H1 (cell line): ENCODE measurements at regions not wholly inside any gene's neighbourhood (a gene's known extent, or its start where the extent isn't known, plus 50 kb on each side); places are given as distances from the start of the nearest gene placed in this dataset.

Experiments
- CTCF ChIA-PET: fragments of 300-600 bp; sonication (Branson Sonifier 250); formaldehyde crosslinking; loops from one replicate; lab custom pipeline; 2021; ENCODE audit not compliant: partially characterized antibody; lab: Charles Lee
- POLR2A ChIA-PET: fragments of 300-600 bp; sonication (Branson Sonifier 250); formaldehyde crosslinking; loops from one replicate; lab custom pipeline; 2021; ENCODE audit warnings: inconsistent platforms; ENCODE audit not compliant: partially characterized antibody; lab: Charles Lee
- DNase-seq, 2 experiments: peaks; one replicate each; pipeline versions ENCODE4 v3.0.0 to v3.0.0-alpha.2; 2010 to 2022; ENCODE audit warnings: low spot score in 2 of 2, low read depth in 1 of 2, mixed read lengths in 1 of 2
- FAIRE-seq: peaks from 2 replicates; lab custom pipeline; 2011; peaks lifted over from hg19 to GRCh38; lab: Jason Lieb, UNC
- H2AFZ ChIP-seq: 2 replicates; pipeline ENCODE4 v1.8.1; 2012; ENCODE audit warnings: low read length, inconsistent platforms
- H2AK5ac ChIP-seq: 2 replicates; pipeline ENCODE4 v1.6.1; 2013; ENCODE audit warnings: low read depth, low read length
- H2BK120ac ChIP-seq: replicated peaks from 2 replicates; pipeline ENCODE3; 2013; ENCODE audit warnings: low read depth, low read length, inconsistent platforms
- H2BK12ac ChIP-seq: 2 replicates; pipeline ENCODE4 v1.6.1; 2013; ENCODE audit warnings: low read depth, low read length
- H2BK15ac ChIP-seq: 2 replicates; pipeline ENCODE4 v1.6.1; 2013; ENCODE audit warnings: low read length
- H2BK20ac ChIP-seq: 2 replicates; pipeline ENCODE4 v1.6.1; 2013; ENCODE audit warnings: low read length
- H2BK5ac ChIP-seq: 2 replicates; pipeline ENCODE4 v1.6.1; 2013; ENCODE audit warnings: low read depth, low read length
- H3K14ac ChIP-seq: 2 replicates; pipeline ENCODE4 v1.6.1; 2013; ENCODE audit warnings: inconsistent platforms; ENCODE audit not compliant: insufficient read length
- H3K18ac ChIP-seq: 2 replicates; pipeline ENCODE4 v1.6.1; 2013; ENCODE audit warnings: low read length; ENCODE audit errors: extremely low read depth
- H3K23ac ChIP-seq: 2 replicates; pipeline ENCODE4 v1.6.1; 2013; ENCODE audit warnings: inconsistent platforms; ENCODE audit not compliant: insufficient read length
- H3K23me2 ChIP-seq: 2 replicates; pipeline ENCODE4 v1.6.1; 2013; ENCODE audit warnings: low read depth, low read length
- H3K27ac ChIP-seq: 2 replicates; pipeline ENCODE4 v1.6.1; 2011; ENCODE audit warnings: low read depth, low read length, inconsistent platforms
- H3K27me3 ChIP-seq, 4 experiments: replicated peaks in 1 of 4; 1 replicate in 1 of 4; 2 replicates in 3 of 4; pipeline versions ENCODE4 v1.6.1 to v1.8.1; 2011 to 2013; ENCODE audit warnings: low read length in 3 of 4, mild to moderate bottlenecking in 3 of 4, inconsistent platforms in 2 of 4, mixed read lengths in 2 of 4, moderate library complexity in 1 of 4; ENCODE audit not compliant: control insufficient read depth in 3 of 4, insufficient read depth in 3 of 4; ENCODE audit errors: extremely low read depth in 1 of 4
- H3K36me3 ChIP-seq, 4 experiments: 2 replicates each; pipeline versions ENCODE4 v1.6.1 to v1.8.1; 2011 to 2013; ENCODE audit warnings: mild to moderate bottlenecking in 4 of 4, low read length in 3 of 4, moderate library complexity in 2 of 4, control low read depth in 1 of 4, inconsistent platforms in 1 of 4; ENCODE audit not compliant: insufficient read depth in 4 of 4, control insufficient read depth in 2 of 4
- H3K4ac ChIP-seq: replicated peaks from 2 replicates; pipeline ENCODE3; 2013; ENCODE audit warnings: low read length, low read depth, mixed read lengths, inconsistent platforms; ENCODE audit not compliant: insufficient read length
- H3K4me1 ChIP-seq, 4 experiments: replicated peaks in 1 of 4; 1 replicate in 1 of 4; 2 replicates in 3 of 4; pipeline versions ENCODE4 v1.6.1 to v1.8.1; 2011 to 2013; ENCODE audit warnings: low read length in 3 of 4, inconsistent platforms in 2 of 4, mixed read lengths in 1 of 4; ENCODE audit not compliant: insufficient read depth in 4 of 4, control insufficient read depth in 3 of 4
- H3K4me2 ChIP-seq, 2 experiments: 2 replicates each; pipeline versions ENCODE4 v1.6.1 to v1.8.1; 2011 to 2013; ENCODE audit warnings: low read depth in 2 of 2, low read length in 2 of 2, control low read depth in 1 of 2, inconsistent platforms in 1 of 2, mild to moderate bottlenecking in 1 of 2; ENCODE audit not compliant: insufficient read depth in 1 of 2
- H3K4me3 ChIP-seq, 4 experiments: fragments of 200-600, 300-600 bp in 1 of 4; sonication (generic), shearing (Covaris generic), sonication (Bioruptor Twin) in 1 of 4; 2 replicates each; pipeline versions ENCODE4 v1.5.1 to v1.8.1; 2011 to 2016; ENCODE audit warnings: low read length in 4 of 4, low read depth in 3 of 4, control low read depth in 2 of 4, inconsistent platforms in 2 of 4, mild to moderate bottlenecking in 2 of 4, mixed read lengths in 1 of 4, moderate library complexity in 1 of 4; ENCODE audit not compliant: insufficient read depth in 2 of 4; ENCODE audit errors: extremely low read depth in 1 of 4
- H3K56ac ChIP-seq: replicated peaks from 2 replicates; pipeline ENCODE3; 2013; ENCODE audit warnings: low read depth, mild to moderate bottlenecking, mixed read lengths, low read length, inconsistent platforms; ENCODE audit not compliant: insufficient read length
- H3K79me1 ChIP-seq: 2 replicates; pipeline ENCODE4 v1.6.1; 2013; ENCODE audit warnings: low read depth, low read length, control low read depth
- H3K79me2 ChIP-seq, 2 experiments: 2 replicates each; pipeline versions ENCODE4 v1.6.1 to v1.8.1; 2012 to 2013; ENCODE audit warnings: low read length in 2 of 2, mild to moderate bottlenecking in 2 of 2, inconsistent platforms in 1 of 2; ENCODE audit not compliant: insufficient read depth in 2 of 2, control insufficient read depth in 1 of 2
- H3K9ac ChIP-seq, 4 experiments: replicated peaks in 1 of 4; 1 replicate in 1 of 4; 2 replicates in 3 of 4; pipeline versions ENCODE4 v1.6.1 to v1.8.1; 2011 to 2013; ENCODE audit warnings: low read depth in 3 of 4, low read length in 3 of 4, control low read depth in 2 of 4, mild to moderate bottlenecking in 2 of 4, moderate library complexity in 2 of 4, inconsistent platforms in 1 of 4; ENCODE audit errors: extremely low read depth in 1 of 4
- H3K9me3 ChIP-seq, 2 experiments: 2 replicates each; pipeline versions ENCODE4 v1.6.1 to v1.8.1; 2012 to 2013; ENCODE audit warnings: mild to moderate bottlenecking in 2 of 2, moderate library complexity in 2 of 2, control low read depth in 1 of 2, inconsistent platforms in 1 of 2, low read depth in 1 of 2, low read length in 1 of 2, mixed read lengths in 1 of 2; ENCODE audit not compliant: insufficient read depth in 2 of 2
- H4K20me1 ChIP-seq, 2 experiments: replicated peaks in 1 of 2; 2 replicates each; pipeline versions ENCODE3 to v1.8.1; 2011 to 2013; ENCODE audit warnings: inconsistent platforms in 2 of 2, low read length in 2 of 2, mild to moderate bottlenecking in 1 of 2; ENCODE audit not compliant: insufficient read depth in 2 of 2, control insufficient read depth in 1 of 2
- H4K5ac ChIP-seq: 2 replicates; pipeline ENCODE4 v1.6.1; 2013; ENCODE audit warnings: low read length, low read depth, mixed read lengths, inconsistent platforms; ENCODE audit not compliant: insufficient read length
- H4K8ac ChIP-seq: 2 replicates; pipeline ENCODE4 v1.8.0; 2013; ENCODE audit warnings: mild to moderate bottlenecking, moderate library complexity, low read length, inconsistent platforms; ENCODE audit not compliant: insufficient read depth; ENCODE audit errors: extremely low read depth
- H4K91ac ChIP-seq: replicated peaks from 2 replicates; pipeline ENCODE3; 2013; ENCODE audit warnings: low read length, mixed read lengths, inconsistent platforms; ENCODE audit not compliant: insufficient read length
- JUND ChIP-seq: IDR thresholded peaks from 2 replicates; pipeline ENCODE4 v1.6.1; 2011; ENCODE audit warnings: mild to moderate bottlenecking, improper control_type of control experiment, low read length
- WGBS, 2 experiments: shearing (Covaris generic) in 1 of 2; methylation state at CpG; one replicate each; pipeline versions ENCODE4 v1.1.6 to v1.1.7; 2013 to 2015; ENCODE audit warnings: low lambda C conversion rate in 2 of 2, mixed read lengths in 2 of 2, inconsistent platforms in 1 of 2, low coverage in 1 of 2, missing lambda C conversion rate in 1 of 2; ENCODE audit not compliant: insufficient replicate concordance in 2 of 2, insufficient coverage in 1 of 2, insufficient read length in 1 of 2; ENCODE audit errors: extremely low coverage in 1 of 2, missing lambda C conversion rate in 1 of 2; 5-methylcytosine and 5-hydroxymethylcytosine counted together

DNA sequence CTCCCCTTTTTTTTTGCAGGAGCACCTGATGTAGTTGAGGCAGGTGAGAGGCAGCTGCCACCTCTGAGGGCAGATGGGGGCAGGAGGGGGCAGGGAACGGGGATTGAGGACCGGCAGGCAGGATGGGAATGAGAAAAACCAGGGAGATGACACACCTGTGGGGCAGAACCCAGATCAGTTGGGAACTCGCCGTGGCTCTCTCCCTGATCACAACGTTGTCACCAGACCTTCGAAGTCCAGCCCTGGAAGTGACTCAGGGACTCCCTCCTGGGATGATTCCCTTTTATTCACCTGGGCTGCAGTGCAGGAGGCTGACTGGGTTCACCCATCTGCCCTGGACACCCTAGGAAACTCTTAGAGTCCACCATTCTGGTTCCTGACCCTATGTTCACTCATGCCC, 127.2 kb downstream of the MXRA5 start:
- H3K4me3 ChIP-seq = no peak overlapping the region
- POLR2A ChIA-PET = no interaction called here
- H2AFZ ChIP-seq = no peak overlapping the region
- FAIRE-seq = no peak
- no peak overlapping the region for H3K27ac ChIP-seq
- no peak overlapping the region for H2BK20ac ChIP-seq
- no peak overlapping the region for H3K4ac ChIP-seq
- no peak overlapping the region for H3K23ac ChIP-seq
- no peak for DNase-seq
- no CpG with 5 or more reads among the region's 6 CpGs for WGBS, 2 experiments
- no peaks in the 10 kb centered on the region for H4K20me1 ChIP-seq
- H3K79me1 ChIP-seq = no peaks in the 10 kb centered on the region
- TF ChIP-seq JUND = no peak
- TF ChIP-seq, all 59 proteins: peak for 0
- CTCF ChIA-PET = no interaction called here
- H2BK12ac ChIP-seq = no peak overlapping the region
- no peaks in the 10 kb centered on the region for H3K79me2 ChIP-seq
- H3K56ac ChIP-seq = no peak overlapping the region
- no peaks in the 10 kb centered on the region for H3K36me3 ChIP-seq
- no peak overlapping the region for H3K14ac ChIP-seq
- H3K23me2 ChIP-seq = no peaks in the 10 kb centered on the region
- H3K4me2 ChIP-seq = no peak overlapping the region
- no peak overlapping the region for H2AK5ac ChIP-seq
- H2BK15ac ChIP-seq = no peak overlapping the region
- H3K4me1 ChIP-seq = no peaks in the 10 kb centered on the region
- no peak overlapping the region for H3K9ac ChIP-seq
- no peak overlapping the region for H2BK5ac ChIP-seq
- H3K27me3 ChIP-seq = no peaks in the 10 kb centered on the region
- no peak overlapping the region for H4K8ac ChIP-seq
- H3K9me3 ChIP-seq = no peaks in the 10 kb centered on the region
- no peak overlapping the region for H3K18ac ChIP-seq
- no peak overlapping the region for H4K5ac ChIP-seq
- no peak overlapping the region for H2BK120ac ChIP-seq
- no peak overlapping the region for H4K91ac ChIP-seq
